PC-3 (cell line): ENCODE measurements at regions not wholly inside any gene's neighbourhood (a gene's known extent, or its start where the extent isn't known, plus 50 kb on each side); places are given as distances from the start of the nearest gene placed in this dataset.

Experiments used
- ATAC-seq: fragments of 200-7000 bp; cut with Tn5 transposase; 2 replicates; pipeline ENCODE4 v1.9.1; 2020; ENCODE audit warnings: mild to moderate bottlenecking, moderate library complexity
- BruUV-seq: library from RNA; stranded (reverse); fragments of 400-500 nt; replicated peaks from 2 replicates; lab custom pipeline; 2021; lab: Mats Ljungman, UMichigan
- CTCF ChIA-PET: fragments of 300-600 bp; sonication (Branson Sonifier 250); formaldehyde crosslinking; loops from one replicate; lab custom pipeline; 2022; ENCODE audit warnings: antibody characterized with exemption; lab: Charles Lee
- POLR2A ChIA-PET: fragments of 300-600 bp; sonication (Branson Sonifier 250); formaldehyde crosslinking; loops from one replicate; lab custom pipeline; 2022; ENCODE audit warnings: antibody characterized with exemption; ENCODE audit not compliant: unreplicated experiment; lab: Charles Lee
- DNase-seq: peaks from one replicate; pipeline ENCODE4 v3.0.0-alpha.2; 2015
- H2AFZ ChIP-seq: fragments of 300-600 bp; sonication (generic); 2 replicates; pipeline ENCODE4 v1.6.0; 2016; ENCODE audit warnings: antibody characterized with exemption, low read length
- H3F3A ChIP-seq: fragments of 300-600 bp; sonication (generic); one replicate; pipeline ENCODE4 v1.6.0; 2017; ENCODE audit warnings: antibody characterized with exemption, low read length, control low read depth, mild to moderate bottlenecking; ENCODE audit not compliant: unreplicated experiment
- H3K27ac ChIP-seq: fragments of 300-600 bp; sonication (generic); 2 replicates; pipeline ENCODE4 v1.5.1; 2016; ENCODE audit warnings: mild to moderate bottlenecking, low read length
- H3K27me3 ChIP-seq: fragments of 300-600 bp; sonication (generic); 2 replicates; pipeline ENCODE4 v1.6.1; 2016; ENCODE audit warnings: low read length, mixed read lengths
- H3K36me3 ChIP-seq: fragments of 300-600 bp; sonication (generic); 2 replicates; pipeline ENCODE4 v1.6.1; 2016; ENCODE audit warnings: low read depth, mixed run types, low read length, mixed read lengths
- H3K4me1 ChIP-seq: fragments of 300-600 bp; sonication (generic); 2 replicates; pipeline ENCODE4 v1.5.1; 2016; ENCODE audit warnings: low read length; ENCODE audit not compliant: insufficient read depth
- H3K4me2 ChIP-seq: fragments of 300-600 bp; sonication (generic); 2 replicates; pipeline ENCODE4 v1.6.0; 2016; ENCODE audit warnings: low read length
- H3K4me3 ChIP-seq: fragments of 300-600 bp; sonication (generic); 2 replicates; pipeline ENCODE4 v1.5.1; 2016; ENCODE audit warnings: mild to moderate bottlenecking, low read length, mixed read lengths
- H3K79me2 ChIP-seq: fragments of 300-600 bp; sonication (generic); 2 replicates; pipeline ENCODE4 v1.6.1; 2017; ENCODE audit warnings: low read length, mixed read lengths
- H3K9ac ChIP-seq: fragments of 300-600 bp; sonication (generic); 2 replicates; pipeline ENCODE4 v1.6.0; 2016; ENCODE audit warnings: mild to moderate bottlenecking, low read length
- H3K9me2 ChIP-seq: fragments of 300-600 bp; sonication (generic); replicated peaks from 2 replicates; pipeline ENCODE4 v1.6.1; 2016; ENCODE audit warnings: mixed run types, low read length, mixed read lengths
- H3K9me3 ChIP-seq: fragments of 300-600 bp; sonication (generic); 2 replicates; pipeline ENCODE4 v1.6.1; 2016; ENCODE audit warnings: low read length, mixed read lengths
- H4K20me1 ChIP-seq: fragments of 300-600 bp; sonication (generic); 2 replicates; pipeline ENCODE4 v1.6.1; 2016; ENCODE audit warnings: low read length, mixed read lengths
- CTCF ChIP-seq: fragments of 300-600 bp; sonication (generic); conservative IDR thresholded peaks from 2 replicates; pipeline ENCODE4 v1.5.1; 2017; ENCODE audit warnings: antibody characterized with exemption, low read depth, mild to moderate bottlenecking, low read length
- EZH2 ChIP-seq: fragments of 300-600 bp; sonication (generic); IDR thresholded peaks from one replicate; pipeline ENCODE4 v1.6.1; 2017; ENCODE audit warnings: antibody characterized with exemption, mild to moderate bottlenecking, low read length; ENCODE audit not compliant: unreplicated experiment
- EZH2phosphoT487 ChIP-seq: fragments of 300-600 bp; sonication (generic); IDR thresholded peaks from 2 replicates; pipeline ENCODE4 v1.6.1; 2018; ENCODE audit warnings: mild to moderate bottlenecking, antibody characterized with exemption, low read length, borderline replicate concordance
- intact Hi-C: fragments of 100-400 bp; cut with micrococcal nuclease; formaldehyde crosslinking; loops from 2 replicates; pipeline ENCODE4 v1.9.0; 2023

GRCh38 chr4:147042046-147042445 is 96.4 kb upstream of the TTC29 start:
- ATAC-seq (no peak), DNase-seq (no peak)
- TF ChIP-seq CTCF (no peak), EZH2 (no peak), EZH2phosphoT487 (no peak)
- H3K27me3 ChIP-seq = peaks cover 56% of the 10 kb centered on the region; the same call in 1 of the 2 replicates
- no peaks in the 10 kb centered on the region for H4K20me1 ChIP-seq
- H3K4me3 ChIP-seq = no peak overlapping the region
- POLR2A ChIA-PET = no interaction called here
- H3K4me1 ChIP-seq = no peaks in the 10 kb centered on the region
- no peaks in the 10 kb centered on the region for H3K79me2 ChIP-seq
- no peaks in the 10 kb centered on the region for H3F3A ChIP-seq
- no peak overlapping the region for H3K4me2 ChIP-seq
- no peak overlapping the region for H3K9ac ChIP-seq
- CTCF ChIA-PET = no interaction called here
- H3K36me3 ChIP-seq = no peaks in the 10 kb centered on the region
- H3K9me2 ChIP-seq = no peaks in the 10 kb centered on the region
- intact Hi-C loops = no loop called here
- no TSS peak for BruUV-seq
- H3K27ac ChIP-seq = no peak overlapping the region
- H3K9me3 ChIP-seq = no peaks in the 10 kb centered on the region
- H2AFZ ChIP-seq = no peak overlapping the region

- ChIA-PET CTCF (no interaction called here), POLR2A (no interaction called here)
- H4K20me1 ChIP-seq = no peaks in the 10 kb centered on the region
- H3K27me3 ChIP-seq = peaks cover 37% of the 10 kb centered on the region; the same call in 1 of the 2 replicates
- ATAC-seq (no peak), DNase-seq (no peak)
- H3K36me3 ChIP-seq = no peaks in the 10 kb centered on the region
- BruUV-seq = no TSS peak
- H3K4me2 ChIP-seq = no peak overlapping the region
- no peaks in the 10 kb centered on the region for H3F3A ChIP-seq
- intact Hi-C loops = no loop called here
- TF ChIP-seq CTCF (no peak), EZH2 (no peak), EZH2phosphoT487 (no peak)
- no peaks in the 10 kb centered on the region for H3K9me3 ChIP-seq
- no peaks in the 10 kb centered on the region for H3K9me2 ChIP-seq
- H3K79me2 ChIP-seq = no peaks in the 10 kb centered on the region
- no peak overlapping the region for H3K27ac ChIP-seq
- no peaks in the 10 kb centered on the region for H3K4me1 ChIP-seq
- H2AFZ ChIP-seq = no peak overlapping the region
- H3K9ac ChIP-seq = no peak overlapping the region
- H3K4me3 ChIP-seq = no peak overlapping the region
These were observed 98.6 kb upstream of the TTC29 start for GRCh38 chr4:147044241-147044640.

GRCh38 chr4:147049946-147050345 is 104.3 kb upstream of the TTC29 start:
- CTCF ChIA-PET = no interaction called here
- no TSS peak for BruUV-seq
- H3K4me2 ChIP-seq = no peak overlapping the region

More at GRCh38 chr4:147049946-147050345, 104.3 kb upstream of the TTC29 start:
- H3K4me1 ChIP-seq = peaks cover 4% of the 10 kb centered on the region; the same call in 1 of the 2 replicates
- no peak overlapping the region for H3K9ac ChIP-seq
- no peak for ATAC-seq
- H3K27ac ChIP-seq = no peak overlapping the region
- no peaks in the 10 kb centered on the region for H4K20me1 ChIP-seq
- TF ChIP-seq EZH2 (no peak), EZH2phosphoT487 (no peak), CTCF (no peak)
- H3F3A ChIP-seq = no peaks in the 10 kb centered on the region
- H3K79me2 ChIP-seq = no peaks in the 10 kb centered on the region
- H3K4me3 ChIP-seq = no peak overlapping the region
- H3K9me2 ChIP-seq = no peaks in the 10 kb centered on the region
- no peak for DNase-seq
- H3K36me3 ChIP-seq = no peaks in the 10 kb centered on the region
- intact Hi-C loops = no loop called here
- no peaks in the 10 kb centered on the region for H3K27me3 ChIP-seq
- no peak overlapping the region for H2AFZ ChIP-seq
- POLR2A ChIA-PET = no interaction called here
- no peaks in the 10 kb centered on the region for H3K9me3 ChIP-seq
